Esophagus muscularis mucosa (tissue), 4 donors: ENCODE measurements at regions not wholly inside any gene's neighbourhood (a gene's known extent, or its start where the extent isn't known, plus 50 kb on each side); places are given as distances from the start of the nearest gene placed in this dataset.

Source experiments
- DNase-seq: peaks from one replicate; pipeline ENCODE4 v3.0.0-alpha.2; 2017; ENCODE audit errors: extremely low spot score
- H3K27ac ChIP-seq, 4 donors: fragments of 200-600 bp; sonication (generic); replicated peaks in 1 of 4; 1 replicate in 3 of 4; 2 replicates in 1 of 4; pipeline ENCODE4 v1.5.1; 2016 to 2019; ENCODE audit warnings: mild to moderate bottlenecking in 1 of 4
- H3K27me3 ChIP-seq, 4 donors: fragments of 200-600 bp; sonication (generic); one replicate each; pipeline versions ENCODE4 v1.5.1 to v1.6.0; 2016 to 2019
- H3K36me3 ChIP-seq, 4 donors: fragments of 200-600 bp; sonication (generic); one replicate each; pipeline ENCODE4 v1.5.1; 2016 to 2019
- H3K4me1 ChIP-seq, 4 donors: fragments of 200-600 bp; sonication (generic); one replicate each; pipeline ENCODE4 v1.5.1; 2016 to 2019
- H3K4me3 ChIP-seq, 4 donors: fragments of 200-600 bp; sonication (generic); 1 replicate in 2 of 4; 2 replicates in 2 of 4; pipeline ENCODE4 v1.5.1; 2016 to 2019; ENCODE audit warnings: mild to moderate bottlenecking in 4 of 4, moderate library complexity in 1 of 4
- H3K9me3 ChIP-seq, 4 donors: fragments of 200-600 bp; sonication (generic); 1 replicate in 3 of 4; 2 replicates in 1 of 4; pipeline ENCODE4 v1.5.1; 2016 to 2019
- EP300 ChIP-seq: sonication (generic); formaldehyde crosslinking; IDR thresholded peaks from one replicate; pipeline ENCODE4 v1.6.1; 2017; ENCODE audit warnings: antibody characterized with exemption
- POLR2A ChIP-seq: fragments of 450-650 bp; IDR thresholded peaks from one replicate; pipeline ENCODE4 v1.6.1; 2017; ENCODE audit warnings: antibody characterized with exemption, moderate library complexity, mild to moderate bottlenecking, low read depth
- POLR2AphosphoS5 ChIP-seq, 2 donors: sonication (generic); formaldehyde crosslinking; IDR thresholded peaks; one replicate each; pipeline ENCODE4 v1.6.1; 2017; ENCODE audit warnings: antibody characterized with exemption in 2 of 2
- WGBS: methylation state at CpG from one replicate; pipeline ENCODE4 v1.1.5; 2018; 5-methylcytosine and 5-hydroxymethylcytosine counted together
- intact Hi-C: fragments of 100-400 bp; cut with DNase I; formaldehyde crosslinking; loops from one replicate; pipeline ENCODE4 v1.15.1; 2023
- TF ChIP-seq, protein P1 (sequence below), 3 experiments: fragments of 200-600 bp in 2 of 3; fragments of 450-650 bp in 1 of 3; sonication (generic) in 2 of 3; IDR thresholded peaks; one replicate each; pipeline ENCODE4 v1.5.1; 2017 to 2019; ENCODE audit warnings: antibody characterized with exemption in 3 of 3, mild to moderate bottlenecking in 2 of 3, moderate library complexity in 1 of 3

DNA sequence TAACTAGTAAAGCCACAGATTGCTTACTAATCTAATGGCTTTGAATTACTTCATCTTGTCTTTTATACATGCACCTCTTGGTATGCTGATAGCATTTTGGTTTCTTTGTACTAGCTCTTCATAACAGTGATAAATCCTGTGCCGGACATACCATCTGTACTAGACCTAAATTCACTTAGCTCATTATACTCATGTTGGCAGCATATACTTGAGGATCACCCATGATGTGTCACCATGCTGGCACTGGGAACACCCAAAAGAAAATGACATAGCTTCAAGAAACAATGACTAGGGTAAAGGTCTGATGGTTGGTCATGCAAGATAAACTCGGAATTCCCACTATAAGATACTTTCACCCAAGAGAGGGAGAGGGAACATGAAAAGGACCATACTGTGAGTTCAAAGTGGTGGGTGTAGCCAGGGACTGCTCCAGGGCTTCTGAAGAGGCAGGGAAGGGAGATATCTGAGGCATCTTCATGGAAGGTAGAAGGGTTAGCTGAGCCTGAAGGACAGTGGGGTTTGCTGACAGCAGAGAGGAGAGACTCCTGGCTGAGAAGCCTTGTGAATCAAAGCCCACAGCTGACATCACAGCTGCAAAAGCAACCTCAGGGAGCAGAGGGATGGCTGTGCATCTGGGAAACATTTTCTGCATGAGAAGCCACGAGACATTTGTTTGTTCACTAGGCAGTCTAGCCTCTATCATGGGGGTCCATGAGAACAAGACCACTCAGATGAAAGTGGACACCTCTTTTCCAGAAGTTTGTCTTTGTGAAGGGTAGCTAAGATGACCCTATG is 314.2 kb downstream of the RAB28 start:
- WGBS, result 74% methylated on average over 3 of the region's 3 CpGs
- H3K4me1 ChIP-seq, result no peaks in the 10 kb centered on the region
- H3K9me3 ChIP-seq, result no peaks in the 10 kb centered on the region
- intact Hi-C loops, result no loop called here
- H3K4me3 ChIP-seq, result no peak overlapping the region
- no peak for TF ChIP-seq POLR2AphosphoS5 (IDR thresholded peaks at IDR 0.05)
- TF ChIP-seq EP300, result no peak
- TF ChIP-seq, protein P1, sequence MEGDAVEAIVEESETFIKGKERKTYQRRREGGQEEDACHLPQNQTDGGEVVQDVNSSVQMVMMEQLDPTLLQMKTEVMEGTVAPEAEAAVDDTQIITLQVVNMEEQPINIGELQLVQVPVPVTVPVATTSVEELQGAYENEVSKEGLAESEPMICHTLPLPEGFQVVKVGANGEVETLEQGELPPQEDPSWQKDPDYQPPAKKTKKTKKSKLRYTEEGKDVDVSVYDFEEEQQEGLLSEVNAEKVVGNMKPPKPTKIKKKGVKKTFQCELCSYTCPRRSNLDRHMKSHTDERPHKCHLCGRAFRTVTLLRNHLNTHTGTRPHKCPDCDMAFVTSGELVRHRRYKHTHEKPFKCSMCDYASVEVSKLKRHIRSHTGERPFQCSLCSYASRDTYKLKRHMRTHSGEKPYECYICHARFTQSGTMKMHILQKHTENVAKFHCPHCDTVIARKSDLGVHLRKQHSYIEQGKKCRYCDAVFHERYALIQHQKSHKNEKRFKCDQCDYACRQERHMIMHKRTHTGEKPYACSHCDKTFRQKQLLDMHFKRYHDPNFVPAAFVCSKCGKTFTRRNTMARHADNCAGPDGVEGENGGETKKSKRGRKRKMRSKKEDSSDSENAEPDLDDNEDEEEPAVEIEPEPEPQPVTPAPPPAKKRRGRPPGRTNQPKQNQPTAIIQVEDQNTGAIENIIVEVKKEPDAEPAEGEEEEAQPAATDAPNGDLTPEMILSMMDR (IDR thresholded peaks at IDR 0.05), result no peak
- TF ChIP-seq POLR2A, result no peak
- no peak overlapping the region for H3K27ac ChIP-seq
- no peak for DNase-seq
- H3K27me3 ChIP-seq, result no peaks in the 10 kb centered on the region
- no peaks in the 10 kb centered on the region for H3K36me3 ChIP-seq

DNA sequence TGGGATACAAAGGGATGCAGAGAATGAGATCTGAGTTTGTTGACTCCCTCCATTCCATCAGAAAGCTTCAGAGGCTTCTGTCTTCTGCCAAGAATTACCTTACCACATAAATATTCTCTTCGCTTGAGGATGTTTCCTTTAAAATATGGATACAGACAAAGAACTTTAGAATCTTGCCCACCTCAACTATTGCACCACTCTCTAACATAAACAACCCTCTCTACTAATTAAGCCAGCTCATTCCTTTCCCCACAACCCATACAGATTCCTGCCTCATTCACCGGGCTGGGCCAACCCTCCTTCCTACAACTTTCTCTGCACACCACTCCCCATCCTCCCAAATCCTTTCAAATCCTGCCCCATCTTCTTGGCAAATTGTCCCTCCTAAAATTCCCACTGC is 315.8 kb downstream of the RAB28 start:
- no peaks in the 10 kb centered on the region for H3K36me3 ChIP-seq
- 55% methylated on average over 2 of the region's 2 CpGs for whole genome bisulfite sequencing
- H3K4me1 ChIP-seq, result no peaks in the 10 kb centered on the region
- no peak overlapping the region for H3K4me3 ChIP-seq
- no peaks in the 10 kb centered on the region for H3K27me3 ChIP-seq
- no peak for DNase-seq
- no peaks in the 10 kb centered on the region for H3K9me3 ChIP-seq
- intact Hi-C loops, result no loop called here
- no peak for TF ChIP-seq POLR2A
- H3K27ac ChIP-seq, result no peak overlapping the region

DNA sequence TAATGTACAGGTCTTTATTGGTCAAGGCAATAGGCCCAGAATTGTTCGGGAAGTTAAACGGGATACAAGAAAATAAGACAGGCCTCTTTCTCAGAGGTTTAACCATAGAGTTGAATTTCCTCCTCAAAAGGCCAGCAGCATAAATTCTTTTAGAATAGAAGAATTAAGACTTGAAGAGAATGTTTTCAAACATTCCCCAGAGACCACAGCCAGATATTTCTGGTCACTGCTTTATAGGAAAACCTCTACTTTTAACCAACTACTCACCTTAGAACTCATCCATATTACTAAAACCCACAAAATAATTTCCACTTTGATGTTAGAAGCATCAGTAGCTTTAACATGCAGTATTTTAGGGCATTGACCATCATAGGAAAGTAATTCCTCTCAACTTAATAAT is 317.9 kb downstream of the RAB28 start:
- intact Hi-C loops, result no loop called here
- H3K36me3 ChIP-seq, result no peaks in the 10 kb centered on the region
- no peaks in the 10 kb centered on the region for H3K4me1 ChIP-seq
- DNase-seq, result no peak
- WGBS, result 85% methylated on average over 2 of the region's 2 CpGs
- H3K4me3 ChIP-seq, result no peak overlapping the region
- no peak for TF ChIP-seq POLR2AphosphoS5 (IDR thresholded peaks at IDR 0.05)
- TF ChIP-seq POLR2A, result no peak
- TF ChIP-seq, protein P1 (IDR thresholded peaks at IDR 0.05), result no peak
- no peak for TF ChIP-seq EP300
- H3K27me3 ChIP-seq, result no peaks in the 10 kb centered on the region
- H3K9me3 ChIP-seq, result no peaks in the 10 kb centered on the region
- no peak overlapping the region for H3K27ac ChIP-seq

DNA sequence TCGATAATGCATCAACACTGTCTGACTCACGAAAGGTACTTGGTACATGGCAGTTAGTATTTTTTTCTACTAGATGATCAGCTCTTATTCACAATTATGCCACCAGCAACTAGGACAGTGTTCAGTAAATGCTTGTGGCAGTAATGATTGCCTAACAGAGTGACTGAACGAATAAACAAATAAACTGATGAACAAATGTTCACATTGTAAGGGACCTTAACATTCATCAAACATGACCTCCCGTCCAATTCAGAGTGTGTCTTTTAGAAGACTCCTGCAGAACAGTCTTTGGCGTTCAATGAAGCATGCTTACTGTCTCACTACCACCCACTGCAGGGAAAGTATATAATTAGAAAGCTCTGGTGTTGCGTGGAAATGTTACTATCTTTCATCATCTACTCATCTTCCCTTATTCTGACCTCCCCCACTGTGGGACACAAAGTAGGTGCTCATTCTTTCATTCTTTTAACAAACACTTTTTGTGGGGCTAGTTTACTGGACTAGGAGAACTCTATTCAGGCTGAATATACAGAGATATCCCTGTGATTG is 319.3 kb downstream of the RAB28 start:
- 89% methylated on average over 6 of the region's 6 CpGs for WGBS
- Histone ChIP-seq H3K27ac (no peak overlapping the region), H3K27me3 (no peaks in the 10 kb centered on the region), H3K4me1 (no peaks in the 10 kb centered on the region), H3K4me3 (no peak overlapping the region), H3K36me3 (no peaks in the 10 kb centered on the region), H3K9me3 (no peaks in the 10 kb centered on the region)
- intact Hi-C loops, result no loop called here
- DNase-seq, result no peak
- TF ChIP-seq POLR2AphosphoS5 (IDR thresholded peaks at IDR 0.05), result no peak
- TF ChIP-seq, protein P1 (IDR thresholded peaks at IDR 0.05), result no peak
- no peak for TF ChIP-seq POLR2A
- TF ChIP-seq EP300, result no peak

DNA sequence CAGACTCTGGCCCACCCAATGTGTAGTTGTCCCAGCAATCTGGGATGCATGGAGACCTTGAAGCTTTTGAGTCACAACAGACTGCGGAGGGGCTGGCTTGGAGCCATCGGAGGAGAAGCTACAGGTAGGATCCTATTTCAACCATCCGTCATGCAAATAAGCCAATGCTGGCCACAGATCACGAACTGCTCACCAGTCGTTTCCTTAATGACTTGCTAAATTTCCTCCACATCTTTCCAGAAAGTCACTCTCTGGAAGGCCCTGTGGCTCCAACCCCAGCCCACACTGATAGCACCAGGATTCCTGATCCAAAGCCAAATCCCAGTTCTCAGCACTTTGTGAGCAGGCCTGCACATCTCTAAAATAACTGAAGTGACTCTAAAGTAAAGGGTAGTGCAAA is 321.3 kb downstream of the RAB28 start:
- H3K27ac ChIP-seq, result no peak overlapping the region
- intact Hi-C loops, result no loop called here
- no peak for DNase-seq

More for the DNA sequence above, 321.3 kb downstream of the RAB28 start:
- TF ChIP-seq, protein P1 (IDR thresholded peaks at IDR 0.05), result no peak
- TF ChIP-seq POLR2A (no peak), EP300 (no peak), POLR2AphosphoS5 (IDR thresholded peaks at IDR 0.05) (no peak)
- H3K4me1 ChIP-seq, result no peaks in the 10 kb centered on the region
- H3K4me3 ChIP-seq, result no peak overlapping the region
- no peaks in the 10 kb centered on the region for H3K9me3 ChIP-seq
- 48% methylated on average over 5 of the region's 5 CpGs for WGBS
- H3K36me3 ChIP-seq, result no peaks in the 10 kb centered on the region
- no peaks in the 10 kb centered on the region for H3K27me3 ChIP-seq
